Peyer's patch (tissue), 4 donors: ENCODE measurements at regions not wholly inside any gene's neighbourhood (a gene's known extent, or its start where the extent isn't known, plus 50 kb on each side); places are given as distances from the start of the nearest gene placed in this dataset.
"Not testable (repeated sequence)": the region's sequence is repeated elsewhere in the genome, so short reads cannot be mapped to it uniquely, and the experiment has no call there.

ENCODE experiments used
- CTCF ChIP-seq, 6 experiments: fragments of 450-650 bp in 4 of 6; fragments of 200-600 bp in 2 of 6; sonication (generic) in 1 of 6; IDR thresholded peaks; one replicate each; pipeline ENCODE4 v1.5.1; 2017 to 2019; ENCODE audit warnings: antibody characterized with exemption in 6 of 6, mild to moderate bottlenecking in 3 of 6, moderate library complexity in 1 of 6
- POLR2A ChIP-seq, 2 donors: fragments of 450-650 bp; IDR thresholded peaks; one replicate each; pipeline ENCODE4 v1.5.1; 2017; ENCODE audit warnings: antibody characterized with exemption in 2 of 2, mild to moderate bottlenecking in 2 of 2, moderate library complexity in 2 of 2

- TF ChIP-seq POLR2A, CTCF (IDR thresholded peaks at IDR 0.05): not testable (repeated sequence)
These were observed 221.7 kb upstream of the VKORC1L1 start for GRCh38 chr7:65651174-65651573.
